ENCODE measurements at regions not wholly inside any gene's neighbourhood (a gene's known extent, or its start where the extent isn't known, plus 50 kb on each side); places are given as distances from the start of the nearest gene placed in this dataset.

DNA sequence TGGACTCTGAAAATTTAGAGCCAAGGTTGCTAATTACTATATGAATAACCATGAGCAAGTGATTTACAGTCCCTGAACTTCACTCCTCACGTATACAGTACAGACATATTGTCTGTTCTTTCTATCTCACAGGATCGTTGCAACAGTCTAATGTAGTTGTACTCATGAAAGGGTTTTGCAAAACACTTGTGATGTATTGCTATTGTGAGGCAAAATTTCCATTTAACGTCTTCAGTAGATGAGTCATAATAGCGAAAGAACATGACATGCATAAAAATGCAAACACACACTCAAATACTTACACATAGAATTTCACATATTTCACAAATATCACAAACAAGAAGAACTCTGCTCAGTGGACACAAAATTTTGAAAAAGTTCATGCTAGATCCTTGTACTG lies 134.6 kb upstream of the TRPC6 start (continued):
- TF ChIP-seq, protein P1, sequence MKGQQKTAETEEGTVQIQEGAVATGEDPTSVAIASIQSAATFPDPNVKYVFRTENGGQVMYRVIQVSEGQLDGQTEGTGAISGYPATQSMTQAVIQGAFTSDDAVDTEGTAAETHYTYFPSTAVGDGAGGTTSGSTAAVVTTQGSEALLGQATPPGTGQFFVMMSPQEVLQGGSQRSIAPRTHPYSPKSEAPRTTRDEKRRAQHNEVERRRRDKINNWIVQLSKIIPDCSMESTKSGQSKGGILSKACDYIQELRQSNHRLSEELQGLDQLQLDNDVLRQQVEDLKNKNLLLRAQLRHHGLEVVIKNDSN (IDR thresholded peaks at IDR 0.05; ENCODE audit: borderline replicate concordance, low read depth), result no peak
- TF ChIP-seq NFIC (IDR thresholded peaks at IDR 0.05; ENCODE audit: borderline replicate concordance), result no peak

DNA sequence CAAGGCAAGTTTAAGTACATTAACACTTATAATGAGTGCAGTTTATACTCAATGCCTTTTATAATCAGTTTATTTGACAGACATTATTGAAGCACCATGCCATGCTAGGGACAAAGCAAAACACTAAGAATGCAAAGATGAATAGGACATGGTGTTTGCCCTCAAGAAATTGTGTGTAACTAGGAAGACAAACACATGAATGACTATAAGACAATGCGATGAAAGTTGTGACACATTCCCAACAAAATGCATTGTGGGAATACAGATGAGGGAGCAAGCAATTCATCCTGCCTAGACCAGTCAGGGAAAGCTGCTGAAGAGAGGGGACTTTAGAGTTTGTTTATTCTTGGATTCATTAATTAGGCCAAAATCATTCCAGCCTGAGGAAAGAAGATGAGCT lies 133.8 kb upstream of the TRPC6 start:
- Histone ChIP-seq H3K4me2 (no peak overlapping the region), H2AFZ (ENCODE audit: low read depth) (no peak overlapping the region), H4K20me1 (ENCODE audit: insufficient read depth) (no peaks in the 10 kb centered on the region), H3K27me3 (ENCODE audit: insufficient read depth) (no peaks in the 10 kb centered on the region; the same call in 1 of the 2 replicates), H3K9ac (no peak overlapping the region), H3K36me3 (replicated peaks in 1 of 2; ENCODE audit: control insufficient read depth in 1 of 2, insufficient read depth in 2 of 2, low read length in 1 of 2) (no peaks in the 10 kb centered on the region), H3K79me2 (ENCODE audit: insufficient read depth) (no peaks in the 10 kb centered on the region), H3K27ac (ENCODE audit: low read depth in 2 of 2, low read length in 1 of 2) (no peak overlapping the region), H3K4me1 (ENCODE audit: control insufficient read depth in 1 of 2, insufficient read depth in 2 of 2, low read depth in 1 of 2, low read length in 1 of 2) (no peaks in the 10 kb centered on the region), H3K9me3 (no peaks in the 10 kb centered on the region), H3K4me3 (ENCODE audit: low read depth in 2 of 2, low read length in 1 of 2) (no peak overlapping the region), H3K9me2 (no peaks in the 10 kb centered on the region), H3F3A (replicated peaks; ENCODE audit: insufficient read depth) (no peaks in the 10 kb centered on the region)
- DNase-seq, result no peak
- ChIA-PET CTCF (no interaction called here), POLR2A (no interaction called here)
- no peak for TF ChIP-seq EZH2phosphoT487 (IDR thresholded peaks at IDR 0.05; ENCODE audit: borderline replicate concordance, low read depth)
- TF ChIP-seq RCOR1 (IDR thresholded peaks at IDR 0.05; ENCODE audit: low read length), result no peak
- TF ChIP-seq MXI1 (IDR thresholded peaks at IDR 0.05; ENCODE audit: low read depth, low read length), result no peak
- TF ChIP-seq SIN3A (IDR thresholded peaks at IDR 0.05; ENCODE audit: borderline replicate concordance, low read depth, low read length), result no peak
- no peak for TF ChIP-seq RAD21 (IDR thresholded peaks at IDR 0.05; ENCODE audit: low read length)
- TF ChIP-seq NRF1 (IDR thresholded peaks at IDR 0.05; ENCODE audit: low read depth, low read length), result no peak
- no peak for TF ChIP-seq GATA2 (CRISPR knock-in tag; IDR thresholded peaks at IDR 0.05)
- TF ChIP-seq FOXM1 (IDR thresholded peaks at IDR 0.05; ENCODE audit: low read depth), result no peak
- TF ChIP-seq, protein P1 (IDR thresholded peaks at IDR 0.05; ENCODE audit: borderline replicate concordance, low read depth), result no peak
- TF ChIP-seq SMC3 (IDR thresholded peaks at IDR 0.05; ENCODE audit: low read depth, low read length), result no peak
- TF ChIP-seq, protein P2, sequence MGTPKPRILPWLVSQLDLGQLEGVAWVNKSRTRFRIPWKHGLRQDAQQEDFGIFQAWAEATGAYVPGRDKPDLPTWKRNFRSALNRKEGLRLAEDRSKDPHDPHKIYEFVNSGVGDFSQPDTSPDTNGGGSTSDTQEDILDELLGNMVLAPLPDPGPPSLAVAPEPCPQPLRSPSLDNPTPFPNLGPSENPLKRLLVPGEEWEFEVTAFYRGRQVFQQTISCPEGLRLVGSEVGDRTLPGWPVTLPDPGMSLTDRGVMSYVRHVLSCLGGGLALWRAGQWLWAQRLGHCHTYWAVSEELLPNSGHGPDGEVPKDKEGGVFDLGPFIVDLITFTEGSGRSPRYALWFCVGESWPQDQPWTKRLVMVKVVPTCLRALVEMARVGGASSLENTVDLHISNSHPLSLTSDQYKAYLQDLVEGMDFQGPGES (IDR thresholded peaks at IDR 0.05; ENCODE audit: low read depth, low read length), result no peak
- TF ChIP-seq FOSL2 (IDR thresholded peaks at IDR 0.05; ENCODE audit: borderline replicate concordance, low read depth), result no peak
- TF ChIP-seq, protein P3, sequence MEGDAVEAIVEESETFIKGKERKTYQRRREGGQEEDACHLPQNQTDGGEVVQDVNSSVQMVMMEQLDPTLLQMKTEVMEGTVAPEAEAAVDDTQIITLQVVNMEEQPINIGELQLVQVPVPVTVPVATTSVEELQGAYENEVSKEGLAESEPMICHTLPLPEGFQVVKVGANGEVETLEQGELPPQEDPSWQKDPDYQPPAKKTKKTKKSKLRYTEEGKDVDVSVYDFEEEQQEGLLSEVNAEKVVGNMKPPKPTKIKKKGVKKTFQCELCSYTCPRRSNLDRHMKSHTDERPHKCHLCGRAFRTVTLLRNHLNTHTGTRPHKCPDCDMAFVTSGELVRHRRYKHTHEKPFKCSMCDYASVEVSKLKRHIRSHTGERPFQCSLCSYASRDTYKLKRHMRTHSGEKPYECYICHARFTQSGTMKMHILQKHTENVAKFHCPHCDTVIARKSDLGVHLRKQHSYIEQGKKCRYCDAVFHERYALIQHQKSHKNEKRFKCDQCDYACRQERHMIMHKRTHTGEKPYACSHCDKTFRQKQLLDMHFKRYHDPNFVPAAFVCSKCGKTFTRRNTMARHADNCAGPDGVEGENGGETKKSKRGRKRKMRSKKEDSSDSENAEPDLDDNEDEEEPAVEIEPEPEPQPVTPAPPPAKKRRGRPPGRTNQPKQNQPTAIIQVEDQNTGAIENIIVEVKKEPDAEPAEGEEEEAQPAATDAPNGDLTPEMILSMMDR (IDR thresholded peaks at IDR 0.05), result no peak
- TF ChIP-seq RFX5 (IDR thresholded peaks at IDR 0.05; ENCODE audit: low read length), result no peak
- no peak for TF ChIP-seq TCF12 (IDR thresholded peaks at IDR 0.05)
- TF ChIP-seq, protein P4, sequence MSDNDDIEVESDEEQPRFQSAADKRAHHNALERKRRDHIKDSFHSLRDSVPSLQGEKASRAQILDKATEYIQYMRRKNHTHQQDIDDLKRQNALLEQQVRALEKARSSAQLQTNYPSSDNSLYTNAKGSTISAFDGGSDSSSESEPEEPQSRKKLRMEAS (IDR thresholded peaks at IDR 0.05; ENCODE audit: low read depth), result no peak
- 0% methylated on average over 1 of the region's 1 CpG for WGBS (ENCODE audit: low lambda C conversion rate)

Data from SK-N-SH (cell line).